ENCODE measurements at regions not wholly inside any gene's neighbourhood (a gene's known extent, or its start where the extent isn't known, plus 50 kb on each side); places are given as distances from the start of the nearest gene placed in this dataset.

GRCh38 chr17:70478902-70479301, 309.6 kb downstream of the KCNJ2 start:
- H3K9me2 ChIP-seq (replicated peaks; ENCODE audit: low read depth, low read length) = no peaks in the 10 kb centered on the region
- no peaks in the 10 kb centered on the region for H3K27me3 ChIP-seq (ENCODE audit: insufficient read depth, low read length, poor library complexity, severe bottlenecking)
- H3F3A ChIP-seq (ENCODE audit: low read depth) = no peaks in the 10 kb centered on the region
- no peaks in the 10 kb centered on the region for H3K79me2 ChIP-seq (ENCODE audit: insufficient read depth, low read length)
- no peak overlapping the region for H2AFZ ChIP-seq (ENCODE audit: low read length)
- H3K9me3 ChIP-seq (ENCODE audit: insufficient read depth, low read depth, low read length) = peaks cover 8% of the 10 kb centered on the region; the same call in 1 of the 2 replicates
- H3K36me3 ChIP-seq (ENCODE audit: insufficient read depth, low read length) = no peaks in the 10 kb centered on the region
- no peak overlapping the region for H3K4me3 ChIP-seq (ENCODE audit: low read length, poor library complexity, severe bottlenecking)
- no peak overlapping the region for H3K9ac ChIP-seq (ENCODE audit: low read depth, low read length, poor library complexity, severe bottlenecking)
- TF ChIP-seq EZH2phosphoT487 (IDR thresholded peaks at IDR 0.05; ENCODE audit: borderline replicate concordance) (no peak), CTCF (conservative IDR thresholded peaks at IDR 0.05; ENCODE audit: low read length) (no peak)
- no peak overlapping the region for H3K4me2 ChIP-seq (ENCODE audit: low read depth, low read length, poor library complexity, severe bottlenecking)
- H3K4me1 ChIP-seq (ENCODE audit: insufficient read depth, low read length, poor library complexity, severe bottlenecking) = no peaks in the 10 kb centered on the region
- H4K20me1 ChIP-seq (ENCODE audit: insufficient read depth, low read length, poor library complexity, severe bottlenecking) = no peaks in the 10 kb centered on the region

GRCh38 chr17:70479779-70480178, 310.4 kb downstream of the KCNJ2 start:
- H3K9ac ChIP-seq (ENCODE audit: low read depth, low read length, poor library complexity, severe bottlenecking) = no peak overlapping the region
- H3K9me3 ChIP-seq (ENCODE audit: insufficient read depth, low read depth, low read length) = peaks cover 8% of the 10 kb centered on the region; the same call in 1 of the 2 replicates
- H3K4me2 ChIP-seq (ENCODE audit: low read depth, low read length, poor library complexity, severe bottlenecking) = no peak overlapping the region
- H3K36me3 ChIP-seq (ENCODE audit: insufficient read depth, low read length) = no peaks in the 10 kb centered on the region
- TF ChIP-seq EZH2phosphoT487 (IDR thresholded peaks at IDR 0.05; ENCODE audit: borderline replicate concordance) (no peak), CTCF (conservative IDR thresholded peaks at IDR 0.05; ENCODE audit: low read length) (no peak)
- no peaks in the 10 kb centered on the region for H4K20me1 ChIP-seq (ENCODE audit: insufficient read depth, low read length, poor library complexity, severe bottlenecking)
- H3K27me3 ChIP-seq (ENCODE audit: insufficient read depth, low read length, poor library complexity, severe bottlenecking) = no peaks in the 10 kb centered on the region
- no peak overlapping the region for H3K4me3 ChIP-seq (ENCODE audit: low read length, poor library complexity, severe bottlenecking)
- H3F3A ChIP-seq (ENCODE audit: low read depth) = no peaks in the 10 kb centered on the region
- H2AFZ ChIP-seq (ENCODE audit: low read length) = no peak overlapping the region
- no peaks in the 10 kb centered on the region for H3K9me2 ChIP-seq (replicated peaks; ENCODE audit: low read depth, low read length)
- no peaks in the 10 kb centered on the region for H3K79me2 ChIP-seq (ENCODE audit: insufficient read depth, low read length)
- no peaks in the 10 kb centered on the region for H3K4me1 ChIP-seq (ENCODE audit: insufficient read depth, low read length, poor library complexity, severe bottlenecking)

GRCh38 chr17:70483624-70484023, 314.3 kb downstream of the KCNJ2 start:
- H3K4me1 ChIP-seq (ENCODE audit: insufficient read depth, low read length, poor library complexity, severe bottlenecking) = no peaks in the 10 kb centered on the region
- no peaks in the 10 kb centered on the region for H3K36me3 ChIP-seq (ENCODE audit: insufficient read depth, low read length)
- H3K79me2 ChIP-seq (ENCODE audit: insufficient read depth, low read length) = no peaks in the 10 kb centered on the region
- H3K9me2 ChIP-seq (replicated peaks; ENCODE audit: low read depth, low read length) = no peaks in the 10 kb centered on the region
- TF ChIP-seq EZH2phosphoT487 (IDR thresholded peaks at IDR 0.05; ENCODE audit: borderline replicate concordance) (no peak), CTCF (conservative IDR thresholded peaks at IDR 0.05; ENCODE audit: low read length) (no peak)
- no peaks in the 10 kb centered on the region for H3K27me3 ChIP-seq (ENCODE audit: insufficient read depth, low read length, poor library complexity, severe bottlenecking)
- no peaks in the 10 kb centered on the region for H4K20me1 ChIP-seq (ENCODE audit: insufficient read depth, low read length, poor library complexity, severe bottlenecking)
- H3K9ac ChIP-seq (ENCODE audit: low read depth, low read length, poor library complexity, severe bottlenecking) = no peak overlapping the region
- H3K4me2 ChIP-seq (ENCODE audit: low read depth, low read length, poor library complexity, severe bottlenecking) = no peak overlapping the region
- H3K9me3 ChIP-seq (ENCODE audit: insufficient read depth, low read depth, low read length) = peaks cover 8% of the 10 kb centered on the region; the same call in 1 of the 2 replicates
- no peak overlapping the region for H3K4me3 ChIP-seq (ENCODE audit: low read length, poor library complexity, severe bottlenecking)
- H3F3A ChIP-seq (ENCODE audit: low read depth) = no peaks in the 10 kb centered on the region
- no peak overlapping the region for H2AFZ ChIP-seq (ENCODE audit: low read length)

All from Loucy (cell line).